ENCODE measurements at regions not wholly inside any gene's neighbourhood (a gene's known extent, or its start where the extent isn't known, plus 50 kb on each side); places are given as distances from the start of the nearest gene placed in this dataset.

GRCh38 chr13:47518530-47518929 lies 482.5 kb downstream of the SUCLA2 start:
- no peak for DNase-seq (ENCODE audit: low spot score)

GRCh38 chr13:47511647-47512046 lies 489.4 kb downstream of the SUCLA2 start:
- no peak for DNase-seq (ENCODE audit: low spot score)

GRCh38 chr13:47508527-47509228 lies 492.4 kb downstream of the SUCLA2 start:
- no peak for DNase-seq (ENCODE audit: low spot score)

GRCh38 chr13:47503475-47503874 lies 497.6 kb downstream of the SUCLA2 start:
- DNase-seq (ENCODE audit: low spot score), result no peak

- DNase-seq (ENCODE audit: low spot score), result no peak
Observed at GRCh38 chr13:47502166-47502565, 498.9 kb downstream of the SUCLA2 start.

GRCh38 chr13:47499358-47500150 lies 501.5 kb downstream of the SUCLA2 start:
- peak; percentile 2 for DNase-seq (ENCODE audit: low spot score)

GRCh38 chr13:47484548-47484947 lies 516.5 kb downstream of the SUCLA2 start:
- DNase-seq (ENCODE audit: low spot score), result no peak

GRCh38 chr13:47481536-47481935 lies 519.5 kb downstream of the SUCLA2 start:
- no peak for DNase-seq (ENCODE audit: low spot score)

- no peak for DNase-seq (ENCODE audit: low spot score)
Observed at GRCh38 chr13:47480951-47481350, 520.1 kb downstream of the SUCLA2 start.

GRCh38 chr13:47480121-47480520 lies 521.0 kb downstream of the SUCLA2 start:
- no peak for DNase-seq (ENCODE audit: low spot score)

- DNase-seq (ENCODE audit: low spot score), result no peak
Observed at GRCh38 chr13:47478985-47479384, 522.1 kb downstream of the SUCLA2 start.

GRCh38 chr13:47475441-47475948 lies 525.6 kb downstream of the SUCLA2 start:
- DNase-seq (ENCODE audit: low spot score), result no peak

- no peak for DNase-seq (ENCODE audit: low spot score)
Observed at GRCh38 chr13:47474839-47475238, 526.2 kb downstream of the SUCLA2 start.

- no peak for DNase-seq (ENCODE audit: low spot score)
Observed at GRCh38 chr13:47474326-47474725, 526.7 kb downstream of the SUCLA2 start.

GRCh38 chr13:47472516-47472915 lies 528.6 kb downstream of the SUCLA2 start:
- DNase-seq (ENCODE audit: low spot score), result no peak

GRCh38 chr13:47463726-47464125 lies 537.3 kb downstream of the SUCLA2 start:
- DNase-seq (ENCODE audit: low spot score), result no peak

GRCh38 chr13:47463002-47463401 lies 538.1 kb downstream of the SUCLA2 start:
- DNase-seq (ENCODE audit: low spot score), result no peak

- DNase-seq (ENCODE audit: low spot score), result no peak
Observed at GRCh38 chr13:47461816-47462215, 539.3 kb downstream of the SUCLA2 start.

- DNase-seq (ENCODE audit: low spot score), result no peak
Observed at GRCh38 chr13:47459512-47459911, 541.6 kb downstream of the SUCLA2 start.

- DNase-seq (ENCODE audit: low spot score), result no peak
Observed at GRCh38 chr13:47457626-47458025, 543.4 kb downstream of the SUCLA2 start.

GRCh38 chr13:47455626-47456025 lies 545.4 kb downstream of the SUCLA2 start:
- DNase-seq (ENCODE audit: low spot score), result no peak

- no peak for DNase-seq (ENCODE audit: low spot score)
Observed at GRCh38 chr13:47454986-47455385, 546.1 kb downstream of the SUCLA2 start.

- DNase-seq (ENCODE audit: low spot score), result no peak
Observed at GRCh38 chr13:47437406-47437805, 540.6 kb upstream of the HTR2A start.

Measured in LoVo (cell line).